C4-2B (cell line): ENCODE measurements at regions not wholly inside any gene's neighbourhood (a gene's known extent, or its start where the extent isn't known, plus 50 kb on each side); places are given as distances from the start of the nearest gene placed in this dataset.
"Not testable (repeated sequence)": the region's sequence is repeated elsewhere in the genome, so short reads cannot be mapped to it uniquely, and the experiment has no call there.

ENCODE experiments used
- H3K27ac ChIP-seq: fragments of 450-650 bp; 2 replicates; pipeline ENCODE4 v1.5.1; 2017
- CTCF ChIP-seq: fragments of 450-650 bp; conservative IDR thresholded peaks from 2 replicates; pipeline ENCODE4 v1.5.1; 2017; ENCODE audit warnings: mild to moderate bottlenecking
- ZFX ChIP-seq: fragments of 450-650 bp; IDR thresholded peaks from 2 replicates; pipeline ENCODE4 v1.6.1; 2017

DNA sequence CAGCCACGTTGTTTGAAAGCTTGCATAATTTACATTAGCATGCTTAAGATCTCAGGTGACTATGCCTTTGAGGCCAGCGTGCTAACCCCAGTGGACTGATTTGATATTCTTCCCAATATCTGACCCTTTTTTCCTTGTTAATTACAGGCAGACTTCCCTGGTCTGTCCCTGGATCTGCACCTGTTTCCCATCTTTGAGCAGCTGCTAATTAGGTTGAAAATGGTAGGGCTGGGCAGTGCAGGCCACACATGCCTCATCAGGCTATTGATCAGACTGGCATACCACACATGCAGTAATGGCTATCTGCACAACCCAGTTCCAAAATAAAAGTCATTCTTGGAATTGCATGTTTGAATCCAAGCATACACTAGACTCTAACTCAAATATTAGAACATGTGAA lies 164.3 kb upstream of the TFAP2D start:
- H3K27ac ChIP-seq = no peak overlapping the region
- TF ChIP-seq CTCF (no peak), ZFX (no peak)

GRCh38 chr6:50549475-50549874 lies 163.9 kb upstream of the TFAP2D start:
- no peak for TF ChIP-seq CTCF
- no peak for TF ChIP-seq ZFX
- no peak overlapping the region for H3K27ac ChIP-seq

- no peak for TF ChIP-seq ZFX
- TF ChIP-seq CTCF = no peak
- no peak overlapping the region for H3K27ac ChIP-seq
Observed at GRCh38 chr6:50555982-50556381, 157.3 kb upstream of the TFAP2D start.

GRCh38 chr6:50565004-50565403 lies 148.3 kb upstream of the TFAP2D start:
- no peak for TF ChIP-seq CTCF
- no peak for TF ChIP-seq ZFX
- H3K27ac ChIP-seq = no peak overlapping the region

- H3K27ac ChIP-seq = not testable (repeated sequence)
Observed at GRCh38 chr6:50571230-50571629, 142.1 kb upstream of the TFAP2D start.

- no peak for TF ChIP-seq ZFX
- TF ChIP-seq CTCF = no peak
Observed at GRCh38 chr6:50585441-50586330, 127.6 kb upstream of the TFAP2D start.

DNA sequence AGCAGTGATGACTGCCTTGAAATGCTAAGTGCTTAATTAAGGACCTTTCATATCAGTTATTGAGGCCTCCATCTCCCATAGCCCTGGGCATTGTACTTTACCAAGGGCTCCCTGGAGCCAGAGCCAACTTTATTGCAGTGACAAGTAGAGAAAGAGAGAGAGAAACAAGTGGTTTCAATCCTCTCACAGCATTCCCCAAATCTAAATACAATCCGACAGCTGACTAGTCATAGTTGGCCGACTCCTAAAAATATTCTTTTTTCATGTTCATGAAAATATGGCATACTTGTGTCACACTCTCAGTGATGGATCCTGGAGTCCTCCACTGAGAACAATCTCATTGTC lies 127.0 kb upstream of the TFAP2D start:
- H3K27ac ChIP-seq = no peak overlapping the region
- no peak for TF ChIP-seq ZFX
- no peak for TF ChIP-seq CTCF

More at GRCh38 chr6:50585441-50586330, 127.6 kb upstream of the TFAP2D start:
- no peak overlapping the region for H3K27ac ChIP-seq
